HG02885 (cell line): ENCODE measurements at regions not wholly inside any gene's neighbourhood (a gene's known extent, or its start where the extent isn't known, plus 50 kb on each side); places are given as distances from the start of the nearest gene placed in this dataset.

Experiments used
- ATAC-seq: cut with Tn5 transposase; IDR thresholded peaks from one replicate; pipeline ENCODE4 v1.9.1; 2021; ENCODE audit warnings: mild to moderate bottlenecking; ENCODE audit not compliant: unreplicated experiment, poor library complexity

DNA sequence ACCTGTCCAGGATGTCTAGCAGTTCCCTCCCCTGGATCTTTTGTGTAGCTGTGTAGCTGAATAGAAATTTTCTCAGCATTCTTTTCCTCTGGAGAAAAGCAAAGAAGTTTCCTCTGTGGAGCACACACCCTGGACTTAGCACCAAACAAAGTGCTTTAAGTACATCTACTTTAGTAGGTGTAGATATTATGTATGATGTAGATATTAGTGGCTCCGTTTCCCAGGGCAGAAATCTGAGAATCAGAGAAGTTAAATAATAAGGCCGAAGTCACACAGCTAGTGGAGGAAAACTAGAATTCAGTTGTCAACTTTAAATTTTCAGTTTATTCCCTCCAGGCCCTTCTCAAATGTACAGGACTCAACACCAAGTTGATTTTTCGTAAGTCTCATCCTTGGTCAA, 401.7 kb upstream of the NR2F2 start:
- no peak for ATAC-seq

DNA sequence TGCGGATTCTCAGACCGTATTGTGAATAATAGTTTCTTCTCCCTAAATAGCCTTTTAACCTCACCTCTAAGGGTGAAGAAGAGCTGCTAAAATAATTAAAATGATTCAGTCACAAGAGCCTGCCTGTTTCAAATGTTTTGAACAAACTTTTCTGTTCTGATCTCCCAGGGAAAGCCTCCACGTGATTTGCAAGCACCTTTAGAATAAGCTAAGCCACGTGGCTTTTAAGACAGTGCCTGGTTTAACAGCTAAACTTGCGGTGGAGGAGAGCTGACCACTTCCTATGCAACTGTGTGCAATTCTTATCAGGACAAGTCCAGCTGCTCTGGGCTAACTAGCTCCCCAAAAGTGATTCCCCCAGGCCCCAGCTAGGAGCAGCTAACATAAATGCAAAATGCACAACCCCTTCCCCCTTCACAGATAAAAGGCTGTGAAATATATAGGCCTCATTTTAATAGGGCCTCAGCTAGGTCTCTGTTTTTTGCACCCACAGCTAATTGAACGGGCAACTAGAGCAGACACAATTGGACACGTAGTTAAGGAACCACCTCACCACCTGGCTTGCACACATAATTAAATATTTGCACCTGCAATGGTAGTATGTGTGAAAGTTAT, 401.2 kb upstream of the NR2F2 start:
- ATAC-seq = peak; percentile 82

DNA sequence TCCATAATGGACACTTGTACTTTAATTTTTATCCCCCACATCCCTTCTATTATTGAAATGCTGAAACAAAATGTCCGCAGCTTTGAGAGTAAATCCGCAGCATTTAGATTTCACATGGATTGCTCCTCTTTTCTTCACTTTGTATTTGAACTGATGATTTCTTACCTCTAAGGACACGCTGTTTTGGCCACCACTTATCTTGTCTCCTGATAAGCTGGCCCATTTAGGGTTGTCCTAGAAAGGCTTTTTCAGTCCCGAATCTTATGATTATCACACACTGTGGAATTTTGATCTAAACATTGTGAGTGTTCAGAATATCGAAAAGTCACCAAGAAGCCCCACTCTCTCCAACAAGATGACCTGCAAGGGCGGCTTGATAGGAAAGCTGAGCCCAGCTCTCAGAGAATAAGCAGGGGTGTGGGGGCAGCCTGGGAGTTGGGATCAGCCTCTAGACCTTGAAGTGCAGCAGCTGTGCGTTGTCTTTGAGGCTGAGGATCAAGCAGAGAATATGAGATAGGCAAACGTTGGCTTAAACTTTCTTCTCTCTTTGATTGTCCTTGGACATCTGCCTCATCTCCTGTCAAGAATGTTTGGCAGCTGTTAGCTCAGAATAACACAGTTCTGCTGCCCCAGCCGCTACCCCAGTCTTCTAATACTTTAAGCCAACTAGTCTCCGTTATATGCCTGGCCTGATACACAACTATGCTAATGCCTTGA, 399.7 kb upstream of the NR2F2 start:
- ATAC-seq = no peak

DNA sequence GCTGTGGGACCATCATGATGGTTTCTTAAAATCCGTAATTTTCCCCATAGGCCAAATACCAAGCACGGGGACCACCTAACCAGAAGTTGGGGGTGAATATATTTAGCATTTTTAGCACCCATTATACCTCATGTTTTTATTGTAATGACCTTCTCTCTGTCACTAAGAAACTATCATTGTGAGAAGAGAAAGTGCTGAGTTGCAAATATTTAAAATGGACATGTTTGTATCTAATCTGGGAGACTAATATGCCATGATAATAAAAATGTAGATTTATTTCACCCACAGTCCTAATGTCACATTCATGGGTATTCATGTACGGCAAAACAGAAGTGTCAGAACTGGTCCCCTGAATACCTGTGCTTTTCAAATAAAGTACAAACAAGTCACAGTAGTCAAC, 398.9 kb upstream of the NR2F2 start:
- no peak for ATAC-seq

DNA sequence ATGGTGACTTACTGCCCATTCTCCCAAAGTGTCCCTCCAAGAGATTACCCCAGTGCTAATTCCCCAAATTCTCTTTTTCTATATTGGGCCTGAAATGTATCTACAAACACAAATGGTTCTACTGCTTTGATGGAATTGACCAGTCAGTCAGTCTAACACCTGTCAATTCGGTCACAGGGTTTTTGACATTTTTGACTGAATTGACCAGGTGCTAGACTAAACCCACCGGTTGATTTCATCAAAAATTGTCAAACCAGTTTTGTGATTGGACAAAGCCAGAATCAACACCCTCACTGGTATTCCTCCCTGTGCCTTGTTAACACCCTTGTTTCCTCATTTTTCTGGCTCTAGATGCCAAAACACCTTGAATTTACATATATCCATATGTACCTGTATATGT, 398.4 kb upstream of the NR2F2 start:
- no peak for ATAC-seq

DNA sequence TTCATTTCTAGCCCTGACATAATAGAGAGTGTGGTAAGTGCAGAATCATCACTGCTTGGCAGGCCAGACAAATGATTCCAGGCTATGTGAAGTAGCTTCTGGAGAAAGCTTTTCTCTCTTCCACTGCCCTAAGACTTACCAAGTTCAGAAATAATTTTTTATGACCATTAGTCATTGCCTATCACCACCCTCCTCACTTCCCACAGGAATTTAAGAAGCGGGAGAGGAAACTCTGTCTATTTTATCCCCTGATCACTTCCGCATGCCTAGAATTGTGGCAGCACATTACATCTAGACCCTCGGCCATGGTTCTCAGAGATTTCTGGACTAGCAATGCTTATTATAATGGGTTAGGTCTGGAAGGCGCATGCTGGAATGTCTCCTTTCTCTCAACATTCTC, 397.8 kb upstream of the NR2F2 start:
- no peak for ATAC-seq

DNA sequence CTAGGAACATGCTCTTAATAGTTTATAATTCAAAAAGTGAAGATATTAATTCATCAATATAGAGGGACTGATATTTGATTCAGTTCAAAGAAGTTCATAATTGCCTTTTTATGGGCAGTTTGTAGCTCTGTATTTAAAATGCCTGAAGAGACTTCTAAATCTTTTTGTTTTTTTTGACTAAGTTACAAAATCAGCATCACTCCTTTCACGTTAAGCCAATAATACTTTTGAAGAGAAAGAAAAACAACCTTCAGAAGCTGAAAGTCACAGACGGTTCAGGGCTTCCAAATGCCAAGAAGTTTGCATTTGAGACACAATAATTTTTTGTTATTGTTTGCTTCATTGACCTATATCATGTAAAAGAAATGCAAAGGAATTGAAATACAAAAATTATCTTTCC, 394.6 kb upstream of the NR2F2 start:
- ATAC-seq = no peak

DNA sequence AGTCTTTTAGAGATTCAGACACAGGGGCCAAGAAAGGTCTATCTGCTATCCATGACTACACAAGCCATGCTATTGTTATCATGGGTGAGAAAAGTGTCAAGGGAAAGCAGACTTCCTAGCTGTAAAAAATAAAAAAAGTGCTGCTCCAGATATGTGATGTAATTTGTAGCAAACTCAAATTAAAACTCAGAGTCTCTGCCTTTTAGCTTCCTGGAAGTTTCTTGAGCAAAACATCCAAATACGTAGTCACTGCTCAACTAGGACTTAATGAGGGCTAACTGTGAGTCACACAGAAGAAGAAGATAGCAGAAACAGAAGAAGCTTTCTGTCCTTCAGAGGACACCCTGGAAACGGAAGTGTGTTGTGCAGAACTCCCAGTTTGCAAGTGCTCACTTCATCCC, 393.4 kb upstream of the NR2F2 start:
- ATAC-seq = no peak

DNA sequence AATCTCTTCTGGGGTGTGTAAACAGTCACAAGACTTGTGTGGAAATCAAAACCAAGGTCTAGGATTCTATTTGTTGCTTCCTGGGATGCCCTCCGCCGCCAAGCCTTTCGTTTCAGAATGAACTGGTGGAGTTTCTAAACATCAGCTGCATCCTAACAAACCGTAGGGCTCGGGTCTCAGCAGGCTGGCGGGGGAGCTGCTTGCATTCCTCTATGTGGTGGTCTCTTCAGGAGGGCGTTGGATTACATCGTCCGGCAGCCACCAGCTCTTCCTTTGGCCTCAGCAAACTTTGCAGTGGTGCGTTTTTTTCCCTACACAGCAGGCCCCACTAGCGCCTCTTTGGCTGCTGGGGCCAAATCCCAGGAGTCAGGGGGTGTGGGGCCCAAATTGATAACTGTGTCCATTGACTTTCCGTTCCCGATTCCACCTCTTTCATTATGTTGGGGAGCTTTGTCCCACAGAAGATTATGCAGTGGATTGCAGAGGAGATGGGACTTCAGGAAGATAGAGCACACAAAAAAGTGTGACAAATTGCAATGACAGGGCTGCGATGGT, 390.0 kb upstream of the NR2F2 start:
- ATAC-seq = no peak

DNA sequence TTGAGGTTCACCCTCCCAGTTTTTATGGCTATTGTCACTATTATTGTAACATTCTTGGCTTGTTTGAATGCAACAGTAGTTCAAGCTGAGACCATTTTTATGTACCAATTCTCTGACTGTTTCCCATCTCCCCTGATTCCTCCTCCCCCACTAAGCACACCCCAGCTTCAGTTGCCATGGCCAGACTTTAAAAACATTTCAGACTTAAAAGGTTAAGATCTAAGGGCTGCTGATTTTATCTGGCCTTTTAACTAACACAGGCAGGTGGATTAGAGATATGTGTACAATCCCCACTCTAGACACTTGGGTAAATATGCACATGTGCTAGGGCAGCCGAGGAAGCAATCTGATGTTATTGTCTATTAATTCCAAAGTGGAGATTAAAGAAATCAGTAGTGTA, 386.3 kb upstream of the NR2F2 start:
- no peak for ATAC-seq

DNA sequence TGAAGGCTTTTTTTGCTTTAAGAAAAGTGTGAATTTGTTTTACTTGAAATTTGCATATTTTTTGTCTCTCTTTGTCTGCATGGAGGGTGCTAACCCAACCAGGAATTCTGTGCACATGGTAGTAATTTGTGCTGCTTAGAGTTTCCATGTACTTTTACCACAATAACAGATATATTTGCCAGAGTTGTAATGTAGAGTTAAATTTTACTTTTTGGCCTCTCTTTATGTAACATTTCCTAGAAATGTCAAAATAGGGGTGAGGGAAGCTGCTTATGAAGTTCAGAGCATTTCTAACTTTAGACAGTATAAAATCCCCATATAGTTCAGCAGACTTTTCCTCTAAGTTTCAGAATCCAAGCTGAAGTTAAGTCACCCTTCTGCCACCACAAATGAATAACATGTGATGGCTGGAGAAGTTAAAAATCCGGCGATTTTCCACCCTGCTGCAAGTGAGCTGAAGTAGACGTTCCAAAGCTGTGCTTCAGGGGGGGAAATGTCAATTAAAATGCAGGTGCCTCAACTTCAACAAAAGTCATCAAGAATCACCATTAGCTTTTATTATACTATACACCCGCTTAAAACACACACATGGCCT, 385.7 kb upstream of the NR2F2 start:
- ATAC-seq = no peak

DNA sequence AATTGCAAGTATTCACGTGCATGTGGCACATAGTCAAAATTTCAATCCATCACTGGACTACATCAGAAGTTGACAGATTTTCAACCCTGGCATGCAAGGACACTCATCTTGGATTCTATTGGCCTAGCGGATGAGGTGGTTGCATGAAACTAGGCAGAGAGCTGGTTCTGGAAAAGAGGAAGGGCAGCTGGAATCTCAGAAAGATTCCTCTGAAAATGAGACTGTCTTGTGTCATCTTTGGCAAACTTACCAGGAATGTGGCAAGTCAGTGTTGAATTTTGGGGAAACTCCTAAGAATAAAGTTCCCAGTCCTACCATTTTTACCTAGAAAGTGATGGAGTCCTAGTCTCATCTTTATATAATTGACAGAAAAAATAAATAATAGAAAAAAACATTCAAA, 384.3 kb upstream of the NR2F2 start:
- no peak for ATAC-seq

DNA sequence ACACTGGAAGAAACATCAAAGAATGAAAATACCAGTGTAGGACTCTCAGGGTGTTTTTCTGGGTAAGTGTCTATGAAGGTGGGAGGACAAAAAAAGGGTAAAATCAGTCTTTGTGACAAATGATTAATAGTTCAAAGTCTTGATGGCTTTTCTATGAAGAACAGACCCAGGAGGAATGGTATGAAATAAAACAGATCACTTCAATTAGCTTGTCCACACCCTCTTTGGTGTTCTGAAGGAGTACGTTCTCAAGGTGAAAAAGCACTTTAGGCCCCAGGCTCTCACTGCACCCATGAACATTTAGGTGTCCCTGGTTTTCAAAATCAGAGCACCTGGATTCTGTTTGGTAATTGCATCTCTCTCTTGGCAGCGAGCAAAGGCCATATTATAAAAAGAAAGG, 383.6 kb upstream of the NR2F2 start:
- no peak for ATAC-seq

DNA sequence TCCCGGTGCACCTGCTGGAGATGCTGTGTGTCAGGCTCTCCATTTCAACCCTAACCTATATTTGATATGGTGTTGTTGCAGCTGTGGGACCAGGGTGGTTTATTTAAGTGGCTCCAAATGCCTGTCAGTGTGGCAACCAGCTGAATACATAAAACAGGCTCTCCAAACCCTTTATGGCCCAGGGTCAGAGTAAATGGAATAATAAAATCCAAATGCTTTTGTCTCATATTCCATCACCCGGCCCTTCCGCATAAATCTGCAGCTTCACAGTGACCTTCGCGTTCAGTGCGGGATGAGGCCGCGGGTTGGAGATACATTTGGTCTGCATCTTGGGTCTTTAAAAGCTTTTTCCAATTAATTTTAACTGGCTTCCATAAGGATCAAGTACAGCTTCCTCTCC, 382.1 kb upstream of the NR2F2 start:
- no peak for ATAC-seq

DNA sequence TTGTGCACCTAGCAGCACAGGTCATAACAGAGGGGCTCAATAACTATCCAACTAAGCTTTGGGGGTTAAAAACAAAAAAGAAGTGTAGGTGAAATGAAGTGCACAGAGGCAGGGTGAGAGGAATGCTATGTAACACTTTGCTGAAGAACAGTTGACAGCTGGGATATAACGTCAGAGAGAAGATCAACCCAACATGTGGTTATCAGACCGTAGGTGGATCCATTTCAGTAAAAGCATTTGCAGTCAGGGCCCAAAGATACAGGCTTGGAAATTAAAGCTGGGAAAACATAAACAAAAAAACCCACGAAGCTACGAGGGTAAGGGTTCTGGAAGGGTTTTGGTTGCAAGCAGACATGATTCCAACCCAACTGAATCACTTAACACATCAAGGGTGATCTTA, 377.5 kb upstream of the NR2F2 start:
- ATAC-seq = no peak

DNA sequence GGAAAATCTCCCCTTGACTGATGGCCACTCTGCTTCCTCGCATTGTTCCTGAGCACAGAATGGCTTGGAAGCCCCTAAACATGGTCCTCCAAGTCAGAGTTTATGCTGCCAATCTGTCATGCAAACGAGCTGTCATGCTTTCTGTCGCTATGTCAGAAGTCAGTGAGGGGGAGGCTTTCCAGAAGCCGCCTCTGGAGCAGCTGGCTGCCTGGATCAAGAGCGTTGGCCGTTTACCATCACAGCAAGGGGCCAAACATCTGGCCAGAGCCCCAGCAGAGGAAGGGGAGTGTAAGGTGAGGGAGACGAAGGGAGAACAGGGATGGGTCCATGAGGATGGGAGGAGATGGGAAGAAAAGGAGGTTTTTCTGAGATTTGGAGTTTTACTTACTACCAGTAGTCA, 372.6 kb upstream of the NR2F2 start:
- ATAC-seq = no peak

DNA sequence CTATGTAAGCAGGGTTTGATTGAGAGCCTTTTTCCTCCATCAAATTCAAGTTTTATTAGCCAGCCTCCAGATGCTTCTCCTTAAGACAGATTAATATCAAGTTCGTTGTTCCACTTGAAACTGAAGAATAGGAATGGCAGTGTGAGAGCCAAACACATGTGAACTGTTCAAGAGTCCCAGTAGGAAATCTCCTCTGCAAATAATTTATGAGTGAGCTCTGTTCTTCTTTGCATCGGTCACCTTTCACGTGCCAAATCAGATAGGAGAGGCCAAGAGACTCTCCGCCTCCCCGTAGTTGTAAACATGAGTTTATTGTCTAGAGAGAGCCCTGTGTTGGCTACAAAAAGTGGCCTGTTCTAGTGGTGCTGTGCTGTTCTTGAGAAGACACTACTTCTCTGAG, 372.1 kb upstream of the NR2F2 start:
- ATAC-seq = no peak

DNA sequence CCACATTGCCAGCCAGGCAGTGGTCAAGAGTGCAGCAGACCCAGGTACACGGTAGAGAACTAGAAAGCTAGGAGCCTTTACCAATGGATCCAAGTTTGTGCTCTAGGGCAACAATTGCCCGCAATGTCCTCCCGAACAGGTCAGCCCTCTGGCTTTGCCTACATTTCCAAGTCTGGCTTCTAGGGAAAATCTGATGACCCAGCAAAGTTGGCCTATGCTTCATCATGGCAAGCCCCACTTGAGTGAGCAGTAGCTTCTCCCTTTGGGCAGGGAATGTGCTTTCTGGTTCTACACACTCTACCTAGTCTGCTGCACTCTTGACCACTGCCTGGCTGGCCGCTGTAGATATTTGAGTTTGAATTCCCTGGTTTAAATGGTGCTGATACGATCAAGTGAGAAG, 361.6 kb upstream of the NR2F2 start:
- ATAC-seq = no peak

DNA sequence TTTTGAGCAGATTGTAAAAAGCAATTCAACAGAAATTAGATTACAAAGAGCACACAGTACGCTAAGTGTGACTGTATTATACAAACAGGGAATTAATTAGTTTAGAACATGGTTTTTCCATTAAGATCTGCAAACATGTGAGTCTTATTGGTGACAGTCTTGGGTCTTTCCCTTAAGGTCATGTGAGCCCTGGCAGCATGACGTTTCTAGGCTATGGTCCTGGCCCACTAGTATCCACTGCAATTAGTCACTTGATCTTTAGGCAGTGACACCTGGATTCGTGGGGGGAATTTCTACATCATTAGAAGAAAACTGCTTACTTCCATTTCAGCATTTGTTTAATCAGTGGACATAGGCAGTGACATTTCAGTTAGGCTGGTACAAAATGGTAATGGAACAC, 360.2 kb upstream of the NR2F2 start:
- ATAC-seq = no peak

DNA sequence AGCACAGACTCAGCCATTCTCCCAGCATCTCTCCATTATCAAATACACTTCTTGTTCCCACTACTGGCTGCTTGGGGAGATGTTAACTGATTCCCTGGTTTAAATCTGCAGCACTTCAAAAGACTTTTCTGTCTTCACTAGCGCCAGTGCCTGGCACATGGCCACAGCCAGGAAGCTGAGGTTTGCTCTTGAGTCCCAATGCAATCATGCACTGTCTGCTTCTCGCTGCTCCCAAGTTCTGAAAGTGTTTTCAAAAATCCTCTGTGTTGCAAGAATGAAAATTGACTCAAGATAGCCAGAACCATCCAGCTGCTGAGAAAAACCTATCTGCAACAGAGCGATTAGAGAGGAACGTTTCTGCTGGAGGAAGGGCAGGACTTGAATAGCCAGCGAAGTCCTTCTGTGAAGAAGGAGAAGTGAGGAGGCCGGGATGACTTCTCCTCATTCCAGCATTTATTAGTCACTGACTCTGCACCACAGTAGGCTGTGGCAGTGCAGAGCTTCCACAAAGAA, 358.4 kb upstream of the NR2F2 start:
- no peak for ATAC-seq

DNA sequence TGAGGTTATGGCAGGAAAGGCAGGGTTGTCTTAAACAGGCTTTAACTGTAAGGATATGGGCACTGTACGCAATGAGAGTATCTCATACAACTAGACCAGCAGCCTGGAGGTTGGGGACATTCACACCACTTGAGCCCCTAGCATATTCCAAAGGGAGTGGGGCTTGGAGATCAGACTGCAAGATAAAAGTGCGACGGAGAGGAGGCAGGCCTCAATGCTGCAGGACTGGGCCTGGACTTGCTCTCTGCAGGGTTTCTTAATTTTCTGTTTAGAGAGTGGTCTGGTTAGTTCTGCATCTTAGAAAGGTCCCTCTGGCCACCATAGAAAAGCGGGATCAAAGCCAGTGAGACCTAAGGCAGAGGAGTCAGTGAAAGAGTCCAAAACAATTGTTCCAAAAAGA, 357.7 kb upstream of the NR2F2 start:
- no peak for ATAC-seq
